Fibroblast of skin of abdomen (primary cell): ENCODE measurements at regions not wholly inside any gene's neighbourhood (a gene's known extent, or its start where the extent isn't known, plus 50 kb on each side); places are given as distances from the start of the nearest gene placed in this dataset.

Experiments
- DNase-seq: peaks from one replicate; pipeline ENCODE4 v3.0.0-alpha.2; 2013

GRCh38 chr9:2317591-2317990 is 302.4 kb downstream of the SMARCA2 start:
- no peak for DNase-seq

- no peak for DNase-seq
Observed at GRCh38 chr9:2319421-2319820, 302.2 kb upstream of the VLDLR start.

- no peak for DNase-seq
Observed at GRCh38 chr9:2320114-2320513, 301.5 kb upstream of the VLDLR start.

GRCh38 chr9:2320632-2321031 is 301.0 kb upstream of the VLDLR start:
- DNase-seq, result no peak

- no peak for DNase-seq
Observed at GRCh38 chr9:2321523-2322148, 300.0 kb upstream of the VLDLR start.

GRCh38 chr9:2324742-2325141 is 296.8 kb upstream of the VLDLR start:
- no peak for DNase-seq

- no peak for DNase-seq
Observed at GRCh38 chr9:2332663-2333062, 288.9 kb upstream of the VLDLR start.

GRCh38 chr9:2335260-2335659 is 286.3 kb upstream of the VLDLR start:
- no peak for DNase-seq

GRCh38 chr9:2336055-2336454 is 285.5 kb upstream of the VLDLR start:
- no peak for DNase-seq

- no peak for DNase-seq
Observed at GRCh38 chr9:2337131-2337530, 284.5 kb upstream of the VLDLR start.

- no peak for DNase-seq
Observed at GRCh38 chr9:2337627-2338026, 284.0 kb upstream of the VLDLR start.

- no peak for DNase-seq
Observed at GRCh38 chr9:2338777-2339365, 282.7 kb upstream of the VLDLR start.

GRCh38 chr9:2339416-2339815 is 282.2 kb upstream of the VLDLR start:
- DNase-seq, result no peak

GRCh38 chr9:2340046-2340760 is 281.4 kb upstream of the VLDLR start:
- DNase-seq, result no peak

GRCh38 chr9:2341126-2341525 is 280.5 kb upstream of the VLDLR start:
- no peak for DNase-seq

- DNase-seq, result no peak
Observed at GRCh38 chr9:2341956-2342355, 279.6 kb upstream of the VLDLR start.

GRCh38 chr9:2343756-2344155 is 277.8 kb upstream of the VLDLR start:
- DNase-seq, result no peak

- no peak for DNase-seq
Observed at GRCh38 chr9:2344436-2344835, 277.2 kb upstream of the VLDLR start.

- no peak for DNase-seq
Observed at GRCh38 chr9:2345013-2345412, 276.6 kb upstream of the VLDLR start.

- no peak for DNase-seq
Observed at GRCh38 chr9:2346277-2346913, 275.2 kb upstream of the VLDLR start.

- no peak for DNase-seq
Observed at GRCh38 chr9:2351324-2351723, 270.3 kb upstream of the VLDLR start.

GRCh38 chr9:2354216-2354615 is 267.4 kb upstream of the VLDLR start:
- DNase-seq, result no peak

GRCh38 chr9:2354856-2355696 is 266.5 kb upstream of the VLDLR start:
- DNase-seq, result no peak
